ENCODE measurements at regions not wholly inside any gene's neighbourhood (a gene's known extent, or its start where the extent isn't known, plus 50 kb on each side); places are given as distances from the start of the nearest gene placed in this dataset.

GRCh38 chr12:127457726-127458125 is 809.2 kb upstream of the TMEM132C start:
- Histone ChIP-seq H2AK5ac (ENCODE audit: low read depth, low read length) (no peak overlapping the region), H3K79me2 (ENCODE audit: control insufficient read depth in 1 of 2, insufficient read depth in 2 of 2, low read length in 2 of 2) (no peaks in the 10 kb centered on the region), H3K56ac (replicated peaks; ENCODE audit: insufficient read length, low read depth, low read length) (no peak overlapping the region), H2AFZ (ENCODE audit: low read length) (no peak overlapping the region), H4K5ac (ENCODE audit: insufficient read length, low read depth, low read length) (no peak overlapping the region), H3K79me1 (ENCODE audit: low read depth, low read length) (no peaks in the 10 kb centered on the region; the same call in 1 of the 2 replicates), H4K91ac (replicated peaks; ENCODE audit: insufficient read length, low read length) (no peak overlapping the region), H3K4me2 (ENCODE audit: insufficient read depth in 1 of 2, low read depth in 2 of 2, low read length in 2 of 2) (no peak overlapping the region), H4K20me1 (replicated peaks in 1 of 2; ENCODE audit: control insufficient read depth in 1 of 2, insufficient read depth in 2 of 2, low read length in 2 of 2) (no peaks in the 10 kb centered on the region), H4K8ac (ENCODE audit: extremely low read depth, insufficient read depth, low read length) (no peak overlapping the region), H3K27me3 (replicated peaks in 1 of 4; ENCODE audit: control insufficient read depth in 3 of 4, extremely low read depth in 1 of 4, insufficient read depth in 3 of 4, low read length in 3 of 4) (peaks cover 0 to 23% (median 16%) of the 10 kb centered on the region in 4 experiments; a peak in 6 of 7 replicates), H3K9me3 (ENCODE audit: insufficient read depth in 2 of 2, low read depth in 1 of 2, low read length in 1 of 2) (no peaks in the 10 kb centered on the region), H3K14ac (ENCODE audit: insufficient read length) (no peak overlapping the region), H3K4me1 (replicated peaks in 1 of 4; ENCODE audit: control insufficient read depth in 3 of 4, insufficient read depth in 4 of 4, low read length in 3 of 4) (peaks cover 0 to 5% (median 0%) of the 10 kb centered on the region in 4 experiments; a peak in 3 of 7 replicates), H2BK15ac (ENCODE audit: low read length) (no peak overlapping the region), H3K23ac (ENCODE audit: insufficient read length) (no peak overlapping the region), H3K23me2 (ENCODE audit: low read depth, low read length) (peaks cover 4% of the 10 kb centered on the region; the same call in 1 of the 2 replicates), H2BK120ac (replicated peaks; ENCODE audit: low read depth, low read length) (no peak overlapping the region), H2BK12ac (ENCODE audit: low read depth, low read length) (no peak overlapping the region), H3K18ac (ENCODE audit: extremely low read depth, low read length) (no peak overlapping the region), H3K9ac (replicated peaks in 1 of 4; ENCODE audit: extremely low read depth in 1 of 4, low read depth in 3 of 4, low read length in 3 of 4) (no peak overlapping the region), H3K4ac (replicated peaks; ENCODE audit: insufficient read length, low read depth, low read length) (no peak overlapping the region), H2BK5ac (ENCODE audit: low read depth, low read length) (no peak overlapping the region), H3K4me3 (ENCODE audit: extremely low read depth in 1 of 4, insufficient read depth in 2 of 4, low read depth in 3 of 4, low read length in 4 of 4) (no peak overlapping the region), H3K36me3 (ENCODE audit: control insufficient read depth in 2 of 4, insufficient read depth in 4 of 4, low read length in 3 of 4) (no peaks in the 10 kb centered on the region), H2BK20ac (ENCODE audit: low read length) (no peak overlapping the region), H3K27ac (ENCODE audit: low read depth, low read length) (no peak overlapping the region)
- DNase-seq (ENCODE audit: low read depth in 1 of 2, low spot score in 2 of 2) (no peak), FAIRE-seq (no peak)
- POLR2A ChIA-PET (ENCODE audit: partially characterized antibody), result interaction anchor here (0.8 kb wide), 1 partner anchor 70 kb away, joined by 3 read pairs; no protein-coding TSS in a partner anchor
- 89% methylated on average over 5 of the region's 5 CpGs; no CpG with 5 or more reads in 1 of the 2 experiments for WGBS, 2 experiments (ENCODE audit: extremely low coverage in 1 of 2, insufficient coverage in 1 of 2, insufficient read length in 1 of 2, insufficient replicate concordance in 2 of 2, low coverage in 1 of 2, low lambda C conversion rate in 2 of 2, missing lambda C conversion rate in 1 of 2)
- CTCF ChIA-PET (ENCODE audit: partially characterized antibody), result interaction anchor here (1.1 to 1.9 kb wide), 3 partner anchors 9 to 220 kb away, joined by 3 to 7 read pairs (median 3); no protein-coding TSS in a partner anchor
- TF ChIP-seq NANOG (IDR thresholded peaks at IDR 0.05; ENCODE audit: insufficient read depth, low read depth, low read length, poor library complexity, severe bottlenecking) (no peak), CHD1 (IDR thresholded peaks at IDR 0.05; ENCODE audit: low read depth, low read length) (no peak), YY1 (IDR thresholded peaks at IDR 0.05; ENCODE audit: low read depth, low read length) (no peak), BRCA1 (IDR thresholded peaks at IDR 0.05; ENCODE audit: low read depth, low read length) (no peak), BACH1 (IDR thresholded peaks at IDR 0.05; ENCODE audit: low read length) (no peak), CBX5 (IDR thresholded peaks at IDR 0.05; ENCODE audit: low read depth, low read length) (no peak), USF2 (IDR thresholded peaks at IDR 0.05; ENCODE audit: low read length) (no peak), SRF (IDR thresholded peaks at IDR 0.05; ENCODE audit: low read depth, low read length) (no peak), ATF3 (IDR thresholded peaks at IDR 0.05; ENCODE audit: insufficient read depth, low read depth, low read length) (no peak), RBBP5 (IDR thresholded peaks at IDR 0.05; ENCODE audit: borderline replicate concordance, low read depth, low read length) (no peak), BCL11A (IDR thresholded peaks at IDR 0.05; ENCODE audit: low read depth in 2 of 2, low read length in 2 of 2) (no peak), CTBP2 (IDR thresholded peaks at IDR 0.05; ENCODE audit: borderline replicate concordance, insufficient read depth, insufficient read length, low read length) (no peak), RXRA (IDR thresholded peaks at IDR 0.05; ENCODE audit: insufficient read depth, low read depth, low read length) (no peak)
